ENCODE measurements at regions not wholly inside any gene's neighbourhood (a gene's known extent, or its start where the extent isn't known, plus 50 kb on each side); places are given as distances from the start of the nearest gene placed in this dataset.

DNA sequence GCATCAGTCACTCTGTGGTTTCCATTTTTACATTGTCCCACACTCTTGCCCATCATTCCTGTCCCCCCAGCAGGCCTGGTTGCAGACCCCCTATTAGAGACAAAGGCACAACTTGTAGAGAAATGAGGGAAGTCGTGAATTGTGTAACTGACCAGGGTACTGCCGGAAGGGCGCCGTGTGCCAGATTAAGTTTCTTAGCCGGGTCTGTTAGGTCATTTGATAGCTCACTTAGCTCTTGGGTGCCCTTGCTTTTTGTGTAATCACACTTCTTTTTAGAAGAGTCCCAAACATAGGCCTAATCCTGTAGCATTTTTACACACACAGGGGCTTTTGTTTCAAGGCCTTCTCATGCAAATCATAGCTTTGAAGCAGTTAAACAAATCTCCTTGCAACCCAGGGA is 87.2 kb downstream of the CTAGE1 start:
- no peak for DNase-seq (ENCODE audit: low read depth)

DNA sequence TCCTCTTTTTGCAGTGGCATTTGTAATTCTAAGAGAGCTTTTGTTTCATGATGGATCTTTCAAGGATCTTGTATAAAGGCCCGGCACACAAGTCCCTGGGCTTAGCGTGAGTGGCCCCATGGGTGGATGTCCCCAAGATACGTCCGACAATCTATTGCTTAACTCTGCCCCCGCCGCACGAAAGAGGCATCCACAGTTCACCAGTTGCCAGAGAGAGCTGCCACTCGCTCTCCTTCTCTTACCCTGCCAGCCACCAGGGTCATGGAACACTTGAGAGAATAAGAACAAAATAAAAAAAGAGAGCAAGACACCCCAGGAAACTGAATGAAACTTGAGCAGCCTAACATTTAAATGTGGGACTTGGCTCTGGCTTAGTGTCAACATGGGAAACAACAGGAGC is 92.3 kb downstream of the CTAGE1 start:
- DNase-seq (ENCODE audit: low read depth), result no peak

DNA sequence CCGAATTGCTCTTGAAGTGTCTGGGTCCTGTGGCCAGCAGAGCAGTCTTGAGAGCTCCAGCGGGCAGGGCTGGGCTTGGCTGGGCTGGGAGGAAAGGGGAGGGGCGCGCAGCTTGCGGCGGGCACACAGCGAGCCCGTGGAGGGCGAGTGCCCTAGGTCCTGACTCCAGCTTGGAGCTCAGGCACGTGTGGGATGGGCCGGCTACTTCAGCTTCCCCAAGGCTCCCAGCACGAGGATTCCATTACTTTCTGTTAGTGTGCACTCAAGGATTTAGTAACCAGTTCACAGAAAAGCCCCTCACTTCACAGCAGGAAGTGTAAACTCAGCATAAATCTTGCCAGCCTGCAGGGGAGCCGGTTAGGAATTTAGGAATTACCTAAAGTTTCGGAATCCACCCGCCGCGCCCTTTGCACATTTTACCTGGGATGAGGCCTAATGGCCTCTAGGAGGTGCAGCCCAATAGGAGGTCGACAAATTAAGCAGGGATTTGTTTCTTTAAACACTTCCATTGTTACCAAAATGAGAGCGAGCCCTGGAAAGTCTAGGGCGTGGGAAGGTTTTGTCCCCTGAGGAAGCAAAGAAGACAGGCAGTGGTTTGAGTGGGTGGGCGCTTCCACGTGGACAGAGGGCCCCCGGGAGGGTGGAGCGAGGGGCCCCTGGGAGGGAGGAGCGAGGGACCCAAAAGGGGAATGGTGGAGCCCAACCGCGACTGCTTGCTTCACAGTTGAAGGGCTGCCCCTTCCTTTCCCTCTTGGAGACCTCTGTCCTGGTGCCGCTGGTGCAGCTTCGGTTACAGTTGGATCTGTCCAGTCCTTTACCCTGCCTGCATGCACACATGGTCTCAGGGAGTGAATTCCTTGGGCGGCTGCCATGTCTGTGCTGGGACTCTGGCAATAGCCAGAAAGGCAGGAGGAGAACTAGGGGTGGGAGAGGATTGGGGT is 93.3 kb downstream of the CTAGE1 start:
- DNase-seq (ENCODE audit: low read depth), result peak; percentile 35

DNA sequence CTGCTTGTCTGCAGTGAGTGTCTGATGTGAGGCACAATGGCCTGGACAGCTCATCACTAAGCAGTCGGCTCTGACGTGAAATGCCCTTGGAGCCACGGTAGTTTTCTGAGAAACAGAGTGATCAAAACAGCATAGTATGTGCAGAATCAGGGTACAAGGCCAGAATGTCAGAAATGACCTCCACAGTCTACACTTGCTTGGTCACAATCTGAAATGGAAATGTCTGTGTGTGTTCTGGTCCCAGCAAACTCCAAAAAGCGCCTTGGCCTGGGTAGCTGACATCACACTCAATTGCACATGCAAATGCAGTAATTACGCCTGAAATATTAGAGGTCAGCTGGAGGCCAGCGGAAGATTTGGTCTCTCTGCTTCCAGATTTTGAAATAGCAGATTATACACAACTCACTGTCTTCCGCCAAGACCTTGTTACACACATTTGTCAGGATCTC is 95.4 kb downstream of the CTAGE1 start:
- DNase-seq (ENCODE audit: low read depth), result no peak

DNA sequence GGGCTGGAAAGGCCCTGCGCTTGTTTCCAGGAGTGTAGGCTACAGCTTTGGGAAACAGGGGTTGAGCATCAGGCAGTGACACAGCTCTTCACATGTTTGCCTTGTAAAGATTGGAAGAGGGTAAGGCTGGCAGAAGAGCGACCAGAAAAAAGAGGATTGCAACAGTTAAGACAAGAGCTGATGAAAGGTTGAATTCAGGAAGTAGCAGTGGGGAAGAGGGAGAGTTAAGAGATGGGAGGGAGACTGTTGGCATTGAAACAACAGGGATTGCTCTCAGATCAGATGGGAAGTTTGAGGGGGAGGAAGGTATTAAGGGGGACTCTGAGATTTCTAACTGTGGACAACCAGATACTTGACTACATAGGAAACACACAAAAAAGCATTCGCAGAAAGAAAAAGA is 96.9 kb downstream of the CTAGE1 start:
- no peak for DNase-seq (ENCODE audit: low read depth)

DNA sequence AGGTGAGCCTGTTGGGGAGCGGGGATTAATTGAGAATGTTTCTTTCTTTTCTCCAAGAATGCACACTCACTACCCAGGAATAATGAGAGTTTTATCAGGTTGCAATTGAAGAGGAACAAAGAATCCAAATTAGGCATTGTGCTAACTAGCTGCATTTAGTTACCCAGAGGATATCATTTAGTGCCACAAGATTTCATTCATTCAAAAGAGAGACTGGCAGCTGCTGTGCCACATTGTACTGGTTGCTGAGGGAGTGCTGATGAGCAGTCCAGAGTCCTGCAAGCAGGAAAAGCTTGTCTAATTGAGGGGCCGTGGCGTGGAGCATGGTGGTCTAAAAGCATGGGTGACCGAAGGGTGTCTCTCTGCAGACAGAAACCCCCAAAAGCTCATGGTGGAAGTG is 97.6 kb downstream of the CTAGE1 start:
- no peak for DNase-seq (ENCODE audit: low read depth)

DNA sequence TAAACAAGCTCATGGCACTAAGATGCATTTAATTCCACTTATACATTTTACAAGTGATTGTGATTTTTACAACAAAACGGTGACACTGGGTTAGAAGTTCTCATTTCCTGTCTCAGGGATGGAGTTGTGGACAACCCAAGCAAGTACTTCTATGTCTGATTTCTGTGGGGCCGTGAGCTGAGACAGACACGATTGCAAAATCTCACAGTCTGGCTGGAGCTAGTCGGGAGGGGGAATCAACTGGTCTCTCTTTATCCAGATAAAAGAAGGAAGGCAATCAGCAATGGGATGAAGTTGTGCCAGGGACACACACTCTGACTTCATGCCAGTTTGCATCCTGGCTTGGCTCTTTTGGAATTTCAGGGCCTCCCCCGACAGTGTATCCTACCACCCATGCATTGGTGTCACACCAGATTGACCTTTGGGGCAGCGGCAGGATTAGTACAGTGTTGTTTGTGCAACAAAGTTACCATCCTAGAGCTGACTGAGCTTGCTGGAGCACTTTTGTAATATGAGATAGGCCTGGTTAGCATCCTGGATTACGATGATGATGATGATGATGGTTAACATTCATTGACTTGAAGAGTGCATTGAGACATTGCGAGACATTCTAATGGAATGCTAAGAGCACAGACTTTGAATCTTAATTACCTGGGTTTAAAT is 98.8 kb downstream of the CTAGE1 start:
- no peak for DNase-seq (ENCODE audit: low read depth)

DNA sequence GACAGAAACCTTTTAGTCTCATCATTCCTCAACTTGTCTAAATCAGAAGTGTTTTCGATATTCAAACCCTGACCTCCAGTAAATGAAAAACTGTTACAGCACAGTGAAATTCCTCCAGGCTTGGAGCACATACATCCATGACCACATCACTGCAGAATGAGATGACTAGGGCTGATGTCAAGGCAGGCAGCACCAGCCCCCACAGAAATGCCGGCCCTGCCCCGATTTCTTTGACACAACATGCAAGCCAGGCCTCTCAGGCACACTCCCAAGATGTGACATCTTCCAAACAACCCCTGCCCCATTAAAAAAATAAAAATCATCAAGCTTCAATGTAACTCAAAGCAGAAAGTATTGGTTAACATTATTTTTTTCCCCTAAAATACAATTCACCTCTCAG is 103.3 kb downstream of the CTAGE1 start:
- DNase-seq (ENCODE audit: low read depth), result no peak

DNA sequence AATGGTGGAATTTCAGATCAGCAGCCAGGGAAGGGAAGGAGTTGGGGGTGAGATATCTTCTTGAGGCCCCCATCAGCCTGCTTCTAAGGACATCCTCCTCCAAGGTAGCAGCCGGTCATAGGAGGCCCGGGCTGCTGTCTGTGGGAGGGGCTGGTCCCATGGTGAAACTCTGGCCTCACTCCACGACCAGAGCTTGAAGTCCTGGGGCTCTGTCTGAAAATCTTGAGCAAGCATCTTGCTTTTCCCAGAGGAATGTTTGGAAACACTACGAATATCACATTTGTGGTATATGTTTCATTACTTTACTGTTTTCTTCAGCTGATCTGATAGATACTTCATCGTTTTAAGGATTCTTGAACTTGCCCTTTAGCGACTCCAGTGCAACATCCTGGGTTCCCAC is 103.7 kb downstream of the CTAGE1 start:
- DNase-seq (ENCODE audit: low read depth), result no peak

DNA sequence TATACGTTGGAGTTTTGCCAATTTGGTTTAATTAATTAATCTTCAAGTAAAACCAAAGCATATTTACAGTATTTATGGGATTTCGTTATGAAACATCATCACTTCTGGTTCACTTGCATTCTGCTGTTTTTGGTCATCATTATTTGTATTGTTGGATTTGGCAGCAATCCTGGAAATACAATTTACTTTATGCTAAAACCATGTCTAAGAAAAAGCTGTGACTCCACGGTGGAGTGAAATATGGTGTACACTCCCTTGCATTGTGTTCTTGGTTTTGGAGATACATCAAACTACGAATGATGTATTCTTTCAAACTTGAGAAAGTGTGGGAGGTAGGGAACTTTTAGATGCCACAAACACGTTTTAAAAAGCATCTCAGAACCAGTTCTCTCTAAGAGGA is 106.4 kb downstream of the CTAGE1 start:
- DNase-seq (ENCODE audit: low read depth), result no peak

DNA sequence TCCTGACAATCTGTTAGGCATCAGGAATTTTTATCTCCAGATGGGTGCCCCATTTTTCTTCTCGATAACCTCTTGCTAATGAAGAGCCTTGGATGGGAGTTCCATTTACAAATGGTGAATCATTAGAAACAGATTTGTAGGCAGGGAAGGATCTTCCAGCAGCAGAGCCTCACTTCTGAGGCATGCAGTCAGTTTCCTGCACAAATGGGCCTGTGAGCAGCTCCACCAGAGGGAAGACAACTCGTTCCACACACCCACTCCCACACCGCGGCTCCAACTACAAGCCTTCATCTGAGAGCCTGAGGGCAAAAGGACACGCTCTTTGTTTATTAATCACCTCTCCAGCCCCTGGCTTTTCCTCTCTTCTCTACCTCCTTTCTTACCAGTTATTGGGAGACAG is 108.5 kb downstream of the CTAGE1 start:
- no peak for DNase-seq (ENCODE audit: low read depth)

DNA sequence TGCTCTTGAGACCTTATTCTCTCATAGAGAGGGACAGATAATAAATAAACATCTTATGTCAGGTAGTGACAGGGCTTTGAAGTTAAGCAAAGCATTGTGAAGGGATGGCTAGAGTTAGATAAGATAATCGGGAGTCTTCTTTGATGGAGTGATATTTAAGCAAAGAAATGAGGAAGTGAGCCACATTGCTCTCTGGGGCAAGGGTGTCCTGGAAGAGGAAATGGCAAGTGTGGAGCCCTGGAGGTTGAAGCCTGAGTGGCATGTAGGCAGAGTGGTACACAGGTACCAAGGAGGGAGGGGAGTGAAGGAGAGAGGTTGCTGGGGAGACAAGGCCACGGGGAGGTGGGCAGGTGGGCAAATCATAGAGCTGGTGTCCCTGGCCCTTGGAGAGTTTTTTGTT is 110.2 kb downstream of the CTAGE1 start:
- DNase-seq (ENCODE audit: low read depth), result no peak

DNA sequence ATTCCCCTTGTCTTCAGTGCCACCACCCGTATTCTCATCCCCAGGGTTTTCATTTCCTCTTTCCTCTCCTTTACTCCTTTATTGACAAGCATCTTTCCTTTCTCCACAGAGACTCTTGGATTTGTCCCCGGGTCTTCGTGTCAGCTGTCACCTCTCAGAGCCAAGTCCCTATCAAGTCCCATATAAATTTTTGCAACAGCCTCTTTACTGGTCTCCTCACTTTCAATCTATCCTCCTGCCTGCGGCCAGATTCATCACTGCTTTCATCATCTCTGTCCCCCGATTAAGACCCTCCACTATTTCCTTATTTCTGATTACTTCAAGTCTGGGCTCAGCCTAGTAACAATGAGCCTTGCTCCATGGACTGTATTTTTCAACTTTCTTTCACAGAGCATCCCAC is 113.8 kb downstream of the CTAGE1 start:
- no peak for DNase-seq (ENCODE audit: low read depth)

DNA sequence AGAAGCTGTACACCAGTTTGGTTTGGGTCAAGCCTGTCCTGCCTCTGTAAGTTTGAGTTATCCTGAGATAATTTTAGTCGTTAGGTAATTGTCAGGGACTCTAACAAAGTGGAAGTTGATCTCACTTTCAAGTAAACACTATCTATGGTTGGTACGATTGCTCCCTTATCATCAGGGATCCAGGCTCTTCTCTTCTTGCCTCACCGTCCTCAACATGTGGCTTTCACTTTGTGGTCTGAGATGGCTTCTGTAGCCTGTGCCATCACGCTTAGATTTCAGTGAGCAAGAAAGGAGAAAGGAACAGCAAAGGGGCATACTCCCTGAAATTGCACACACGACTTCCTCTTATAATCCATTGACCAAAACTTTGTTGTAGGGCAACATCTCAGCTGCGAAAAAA is 115.6 kb downstream of the CTAGE1 start:
- peak; percentile 70 for DNase-seq (ENCODE audit: low read depth)

DNA sequence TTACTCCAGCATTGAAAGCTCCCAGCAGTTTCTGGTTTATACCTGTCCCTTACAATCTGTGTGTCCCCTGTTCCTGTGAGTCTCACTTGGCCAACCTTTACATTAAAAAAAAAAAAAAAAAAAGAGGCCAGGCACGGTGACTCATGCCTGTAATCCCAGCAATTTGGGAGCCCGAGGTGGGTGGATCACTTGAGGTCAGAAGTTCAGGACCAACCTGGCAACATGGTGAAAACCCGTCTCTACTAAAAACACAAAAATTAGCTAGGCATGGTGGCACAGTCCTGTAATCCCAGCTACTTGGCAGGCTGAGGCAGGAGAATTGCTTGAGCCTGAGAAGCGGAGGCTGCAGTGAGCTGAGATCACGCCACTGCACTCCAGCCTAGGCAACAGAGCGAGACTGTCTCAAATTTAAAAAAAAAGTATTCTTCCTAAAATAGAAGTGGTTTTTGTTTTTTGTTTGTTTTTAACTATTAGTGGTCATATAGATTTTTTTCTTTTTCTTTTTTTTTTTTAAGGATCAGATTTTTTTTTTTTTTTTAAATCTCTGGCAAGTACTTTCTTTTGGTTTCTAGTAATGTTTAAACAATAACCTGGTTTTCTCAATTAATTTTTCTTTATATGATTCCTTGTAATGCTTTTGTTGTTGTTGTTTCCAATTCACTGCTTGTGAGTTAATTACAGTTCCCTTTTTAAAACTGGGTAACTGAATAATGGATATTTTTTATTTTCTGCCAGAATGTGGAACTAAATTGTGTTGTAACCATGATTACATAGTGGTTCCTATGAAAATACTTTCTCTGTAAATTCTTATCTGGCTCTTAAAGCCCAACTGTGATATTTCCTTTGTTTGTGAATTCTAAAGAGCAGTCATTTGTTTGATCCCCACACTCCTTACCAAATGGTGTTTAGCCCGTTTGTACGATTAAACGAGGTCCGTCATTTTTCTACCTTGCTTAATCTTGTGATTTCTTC is 116.8 kb downstream of the CTAGE1 start:
- DNase-seq (ENCODE audit: low read depth), result no peak

DNA sequence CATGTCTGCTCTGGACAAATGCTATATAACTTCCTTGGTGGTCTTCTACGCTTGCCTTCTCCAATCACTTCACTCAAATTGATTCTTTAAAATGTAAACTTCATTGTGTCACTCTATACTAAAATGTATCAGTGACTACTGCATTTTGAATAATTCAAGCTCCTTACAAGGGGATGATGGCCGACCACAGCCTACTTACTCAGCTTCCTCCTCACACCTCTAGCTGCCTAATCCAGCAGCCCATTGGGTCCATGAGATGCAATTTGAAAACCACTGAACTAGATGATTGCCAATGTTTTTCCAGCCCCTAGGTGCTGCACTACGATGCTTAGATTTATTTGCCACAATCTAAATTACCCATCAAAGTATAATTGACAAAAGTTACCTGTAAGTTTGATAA is 120.7 kb downstream of the CTAGE1 start:
- DNase-seq (ENCODE audit: low read depth), result no peak

DNA sequence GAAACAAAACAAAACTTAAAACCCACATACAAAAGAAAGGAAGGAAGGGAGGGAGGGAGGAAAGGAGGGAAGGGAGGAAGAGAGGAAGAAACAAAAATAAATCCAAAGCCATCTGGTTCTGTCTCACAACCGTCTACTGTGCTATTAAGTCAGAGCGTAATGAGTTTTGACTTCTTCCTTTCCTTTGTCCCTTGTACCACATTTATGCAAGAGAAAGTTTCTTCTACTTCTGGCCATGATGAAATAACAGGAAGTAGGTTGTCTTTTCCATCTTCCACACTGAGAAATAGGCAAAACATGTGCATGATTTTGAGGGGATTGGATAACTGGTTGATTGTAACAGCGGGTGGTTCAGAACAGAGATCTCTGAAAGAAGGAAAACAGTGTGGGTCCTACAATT is 121.4 kb downstream of the CTAGE1 start:
- DNase-seq (ENCODE audit: low read depth), result no peak

DNA sequence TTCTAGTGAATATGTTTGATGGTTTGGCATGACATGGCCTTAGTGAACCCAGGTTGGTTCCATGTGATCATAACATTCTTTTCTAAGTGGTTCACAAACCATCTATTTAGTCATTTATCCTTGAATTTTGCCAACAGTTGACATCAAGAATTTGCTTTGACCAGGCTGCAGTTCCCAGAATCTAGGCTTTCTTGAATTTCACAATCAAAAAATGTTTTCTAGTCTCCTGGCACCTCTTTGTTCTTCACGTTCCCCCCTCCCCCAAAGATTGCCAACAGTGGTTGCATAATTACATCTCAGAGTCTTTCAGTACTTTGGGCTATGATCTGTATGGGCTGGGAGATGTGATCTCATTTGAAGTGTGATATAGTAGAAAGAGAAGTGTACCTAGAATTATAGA is 124.0 kb downstream of the GATA6 start:
- DNase-seq (ENCODE audit: low read depth), result no peak

DNA sequence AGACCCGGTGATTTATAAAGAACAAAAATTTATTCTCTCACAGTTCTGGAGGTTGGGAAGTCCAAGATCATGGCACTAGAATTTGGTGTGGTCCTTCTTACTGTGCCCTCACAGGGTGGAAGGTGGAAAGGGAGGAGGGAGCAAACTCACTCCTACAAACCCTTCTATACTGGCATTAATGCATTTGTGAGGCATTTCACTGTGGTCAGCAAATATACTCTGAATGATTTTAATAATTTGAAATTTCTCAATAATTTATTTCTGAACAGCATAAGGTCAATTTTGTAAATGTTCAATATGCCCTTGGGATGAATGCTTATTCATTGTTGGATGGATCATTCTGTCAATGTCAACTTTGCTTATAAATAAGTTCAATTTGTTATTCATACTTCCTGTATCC is 120.6 kb downstream of the GATA6 start:
- no peak for DNase-seq (ENCODE audit: low read depth)

DNA sequence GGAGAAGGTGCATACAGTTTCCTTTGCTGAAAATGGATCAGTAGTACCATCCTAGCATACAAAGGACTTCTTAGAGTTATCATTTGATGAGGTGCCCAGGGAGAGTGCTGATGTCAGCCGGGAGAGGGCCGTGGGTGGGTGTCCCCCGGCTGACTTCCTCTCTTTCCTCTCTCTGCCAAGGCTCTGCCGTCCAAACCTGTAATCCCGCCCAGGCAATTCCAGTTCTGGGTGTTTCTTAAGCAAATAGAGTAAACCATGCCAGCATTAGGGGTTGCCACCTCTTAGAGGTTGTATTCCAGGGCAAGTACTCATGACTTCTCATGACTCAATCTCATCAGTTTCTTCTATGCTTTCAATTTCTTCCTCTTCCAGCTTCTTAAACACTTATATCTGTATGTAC is 117.2 kb downstream of the GATA6 start:
- no peak for DNase-seq (ENCODE audit: low read depth)

DNA sequence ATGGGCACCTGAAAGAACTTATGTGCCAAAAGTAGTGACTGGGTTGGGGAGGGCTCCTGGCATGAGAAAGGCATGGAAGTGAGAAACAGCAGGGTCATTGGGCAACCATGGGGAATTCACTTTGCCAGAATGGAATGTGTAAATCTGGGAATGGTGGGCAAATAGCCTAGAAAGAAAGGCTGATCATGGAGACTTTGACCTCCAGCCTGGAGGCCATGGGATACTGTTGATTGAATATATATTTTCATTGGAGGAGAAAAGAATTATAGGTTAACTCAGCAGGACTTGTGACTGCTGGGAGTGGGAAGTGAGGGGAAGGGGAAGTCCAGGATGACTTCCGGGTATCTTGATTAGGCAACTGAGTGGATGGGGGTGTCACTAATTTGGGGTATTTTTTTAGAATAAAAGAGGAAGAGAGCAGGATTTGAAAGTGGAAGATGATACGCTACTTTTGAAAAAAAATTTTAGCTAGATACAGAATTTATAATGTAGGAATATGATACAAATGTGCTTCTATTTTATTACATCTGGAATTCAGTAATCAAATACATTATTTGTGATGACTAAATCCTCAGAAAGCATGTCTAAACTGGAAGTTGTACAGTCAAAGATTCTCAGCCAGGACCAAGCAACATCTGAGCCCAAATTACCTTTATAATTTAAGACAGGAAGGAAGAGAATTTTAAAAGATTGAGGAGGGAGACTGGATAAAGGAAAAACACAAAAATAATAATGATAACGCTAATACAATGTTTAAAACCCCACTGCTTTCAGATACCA is 116.2 kb downstream of the GATA6 start:
- DNase-seq (ENCODE audit: low read depth), result no peak
